SHP77 treated with DMSO at 0.1 percent for 48 hours (cell line): ENCODE measurements at regions not wholly inside any gene's neighbourhood (a gene's known extent, or its start where the extent isn't known, plus 50 kb on each side); places are given as distances from the start of the nearest gene placed in this dataset.

Source experiments
- DNase-seq: peaks from one replicate; lab custom pipeline; 2025; lab: John Stamatoyannopoulos, UW

GRCh38 chr1:173422456-173422976 is 54.6 kb upstream of the PRDX6 start:
- DNase-seq, result no peak

DNA sequence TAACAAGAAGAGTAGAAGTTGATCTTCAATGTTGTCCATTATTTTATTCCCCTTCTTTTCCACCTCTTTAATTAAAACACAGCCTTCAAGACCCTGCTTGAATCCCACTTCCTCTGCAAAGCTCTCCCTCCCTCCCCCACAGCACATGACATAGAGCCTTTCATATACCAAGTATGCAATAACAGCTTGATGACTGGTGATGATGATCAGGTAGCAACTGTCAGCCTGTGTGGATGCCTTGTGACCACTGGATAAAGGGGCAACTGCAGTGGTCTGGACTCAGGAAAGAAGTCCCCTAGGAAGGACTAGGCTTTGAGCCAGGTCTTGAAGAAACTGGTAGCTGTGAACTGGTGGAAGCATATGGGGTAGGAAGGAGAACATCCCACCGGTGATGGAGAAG is 53.8 kb upstream of the PRDX6 start:
- no peak for DNase-seq

- no peak for DNase-seq
These were observed 53.0 kb upstream of the PRDX6 start for GRCh38 chr1:173424143-173424542.

DNA sequence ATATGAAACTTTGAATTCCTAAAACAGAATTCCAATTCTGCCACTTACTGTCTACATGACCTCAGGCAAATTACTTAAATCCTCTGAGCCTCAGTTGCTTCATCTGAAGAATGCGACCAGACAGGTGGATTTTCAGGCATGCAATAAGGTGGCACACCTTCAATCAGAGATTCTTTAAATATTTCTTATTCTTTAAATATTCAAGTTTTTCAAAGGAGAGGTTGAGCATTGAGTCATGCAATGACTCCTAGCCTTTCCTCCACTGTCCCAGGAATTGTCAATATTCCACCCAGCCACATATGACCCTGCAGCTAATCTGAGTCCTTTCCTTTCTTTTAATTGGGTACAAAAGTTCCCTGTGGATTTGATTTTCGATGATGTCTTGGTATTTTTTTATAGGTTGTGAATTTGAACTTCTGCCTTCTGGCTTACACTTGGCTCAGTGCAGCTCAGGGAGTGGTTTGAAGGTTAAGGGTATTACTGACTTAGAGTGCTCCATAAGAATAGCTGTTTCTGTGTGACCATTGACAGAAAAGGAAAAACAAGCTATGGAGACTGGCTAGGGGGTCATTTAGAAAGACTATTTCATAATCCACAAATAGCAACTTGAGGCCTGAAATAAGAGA is 52.2 kb upstream of the PRDX6 start:
- DNase-seq, result no peak

DNA sequence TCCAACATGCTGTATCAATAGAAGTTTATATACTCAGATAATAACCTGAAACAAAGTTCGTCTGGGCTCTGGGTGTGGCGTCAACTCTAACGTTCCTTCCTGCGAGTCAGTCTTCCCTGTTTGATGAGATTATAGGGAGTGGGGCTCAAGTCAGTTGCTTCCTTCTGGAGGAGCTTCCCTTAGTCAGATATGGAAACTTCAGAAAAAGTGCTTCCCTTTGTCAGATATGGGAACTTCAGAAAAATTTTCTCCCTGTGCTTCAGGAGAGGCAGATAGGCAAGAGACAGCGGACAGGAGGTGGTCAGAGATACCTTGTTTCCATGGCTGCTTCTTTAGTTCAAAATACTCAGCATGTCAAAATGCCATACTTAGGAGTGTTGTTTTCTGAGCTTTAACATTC is 51.1 kb upstream of the PRDX6 start:
- no peak for DNase-seq

GRCh38 chr1:173427146-173428054 is 49.7 kb upstream of the PRDX6 start:
- DNase-seq, result no peak
